ENCODE measurements at regions not wholly inside any gene's neighbourhood (a gene's known extent, or its start where the extent isn't known, plus 50 kb on each side); places are given as distances from the start of the nearest gene placed in this dataset.

DNA sequence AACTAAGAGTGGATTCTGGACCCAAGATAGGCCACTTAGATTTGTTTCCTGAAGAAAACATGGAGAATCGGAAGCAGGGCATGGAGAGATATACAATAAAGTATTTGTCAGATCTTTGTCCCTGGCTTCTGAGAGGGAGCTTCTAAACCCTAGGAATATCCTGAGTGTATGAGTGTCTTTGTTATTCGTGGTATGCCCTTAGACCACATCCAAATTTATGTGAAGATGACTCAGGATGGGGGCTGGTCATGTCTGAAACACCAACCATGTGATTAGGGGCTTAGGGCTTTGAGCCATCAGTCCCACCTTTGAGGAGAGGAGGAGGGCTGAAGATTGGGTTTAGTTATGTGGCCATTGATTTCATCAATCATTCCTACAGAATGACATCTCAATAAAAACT lies 69.7 kb upstream of the PLPP4 start:
- no peak for DNase-seq

DNA sequence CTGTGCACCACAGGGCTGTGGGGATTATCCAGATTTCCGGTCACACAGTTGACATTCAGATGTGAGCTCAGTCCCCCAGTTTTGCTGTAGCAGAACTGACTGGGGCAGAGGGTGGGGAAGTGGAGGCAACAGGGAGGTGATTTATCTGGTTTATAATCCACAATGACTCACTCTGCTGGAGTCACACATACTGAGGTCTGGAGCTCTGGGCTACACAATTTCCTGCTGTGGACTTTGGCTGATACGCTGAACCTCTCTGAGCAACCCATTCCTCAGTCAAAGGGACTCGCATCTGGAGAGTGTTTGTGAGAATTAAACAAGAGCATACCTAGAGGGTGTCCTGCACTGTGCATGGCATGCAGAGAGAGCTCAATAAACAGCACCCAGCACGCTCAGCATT lies 64.8 kb upstream of the PLPP4 start:
- DNase-seq = no peak

DNA sequence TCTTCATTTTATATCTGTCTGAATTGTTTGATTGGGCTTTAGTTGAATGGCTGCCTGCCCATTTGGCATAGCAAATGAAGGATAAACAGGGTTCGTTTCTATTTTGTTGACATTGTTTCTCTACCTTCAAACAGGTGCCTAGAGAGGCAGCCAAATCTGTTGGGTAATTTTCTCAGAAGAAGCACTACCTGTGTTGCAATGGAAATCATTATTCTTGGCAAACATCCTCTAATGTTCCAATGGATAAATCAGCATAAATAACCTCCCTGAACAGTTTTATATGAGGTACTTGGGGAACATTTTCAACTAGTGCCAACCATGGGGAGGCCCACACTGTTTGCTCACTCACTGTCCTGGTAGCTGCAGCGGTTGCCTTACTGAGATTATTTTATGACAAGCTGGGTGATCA lies 64.4 kb upstream of the PLPP4 start:
- DNase-seq = no peak

DNA sequence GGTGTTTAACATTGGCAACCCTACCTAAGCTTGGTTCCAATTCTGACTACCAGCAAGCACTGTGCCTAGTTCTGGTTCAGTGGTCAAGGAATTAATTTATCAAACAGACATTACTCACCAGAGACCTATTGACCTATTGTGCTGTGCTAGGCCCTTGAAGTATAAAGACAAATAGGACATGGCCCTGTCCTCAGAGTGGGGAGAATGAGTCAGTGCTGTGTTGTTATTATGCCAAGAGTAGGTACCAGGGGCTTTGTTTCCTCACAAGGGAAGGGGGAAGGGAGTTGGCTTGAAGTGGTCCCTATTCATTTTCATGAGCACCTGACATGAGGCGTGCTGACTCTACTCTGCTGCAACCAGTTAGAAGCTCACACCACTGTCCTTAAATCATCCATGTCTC lies 62.6 kb upstream of the PLPP4 start:
- DNase-seq = no peak

DNA sequence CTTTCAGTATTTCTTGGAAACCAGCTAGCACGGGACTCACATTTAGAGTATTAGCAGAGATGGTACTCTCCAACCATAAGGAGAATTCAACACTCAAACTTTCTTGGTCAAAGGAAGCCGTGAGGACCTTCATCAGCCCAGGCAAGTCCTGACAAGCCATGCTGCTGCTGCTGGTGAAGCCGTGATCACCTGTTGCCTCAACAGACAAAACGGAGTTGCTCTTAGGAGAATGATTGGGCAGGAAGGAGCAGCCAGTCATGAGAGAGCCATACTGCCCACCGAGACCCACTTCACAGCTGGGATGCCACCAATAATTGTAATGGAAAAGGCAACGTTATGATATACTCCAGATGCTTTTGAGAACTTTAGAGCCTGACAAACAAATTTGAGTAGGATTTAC lies 60.8 kb upstream of the PLPP4 start:
- no peak for DNase-seq

DNA sequence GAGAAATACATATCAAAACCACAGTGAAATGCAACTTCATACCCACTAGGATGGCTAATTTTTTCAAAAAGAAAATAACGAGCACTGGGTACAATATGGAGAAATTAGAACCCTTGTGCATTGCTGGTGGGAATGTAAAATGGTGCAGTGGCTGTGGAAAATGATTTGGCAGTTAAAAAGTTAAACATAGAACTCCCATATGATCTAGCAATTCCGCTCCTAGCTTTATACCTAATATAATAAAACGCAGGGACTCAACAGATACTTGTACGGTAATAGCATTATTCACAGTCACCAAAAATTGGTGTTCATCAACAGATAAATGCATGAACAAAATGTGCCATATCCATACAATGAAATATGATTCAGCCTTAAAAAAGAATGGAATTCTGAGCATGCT lies 58.8 kb upstream of the PLPP4 start:
- no peak for DNase-seq

DNA sequence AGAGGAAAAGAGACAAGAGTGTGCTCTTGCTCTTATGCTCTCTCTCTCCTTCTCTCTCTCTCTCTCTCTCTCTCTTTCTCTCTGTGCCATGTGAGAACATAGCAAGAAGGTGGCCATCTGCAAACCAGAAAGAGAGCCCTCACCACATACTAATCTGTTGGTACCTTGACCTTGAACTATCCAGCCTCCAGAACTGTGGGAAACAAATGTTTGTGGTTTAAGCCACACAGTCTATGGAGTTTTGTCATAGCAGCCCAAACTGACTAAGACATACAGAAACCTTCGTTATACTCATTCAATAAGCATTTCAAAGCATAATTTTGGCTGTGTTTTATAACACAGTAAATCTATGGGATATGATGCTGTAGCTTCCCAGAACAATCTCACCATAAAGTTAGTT lies 56.4 kb upstream of the PLPP4 start:
- no peak for DNase-seq

DNA sequence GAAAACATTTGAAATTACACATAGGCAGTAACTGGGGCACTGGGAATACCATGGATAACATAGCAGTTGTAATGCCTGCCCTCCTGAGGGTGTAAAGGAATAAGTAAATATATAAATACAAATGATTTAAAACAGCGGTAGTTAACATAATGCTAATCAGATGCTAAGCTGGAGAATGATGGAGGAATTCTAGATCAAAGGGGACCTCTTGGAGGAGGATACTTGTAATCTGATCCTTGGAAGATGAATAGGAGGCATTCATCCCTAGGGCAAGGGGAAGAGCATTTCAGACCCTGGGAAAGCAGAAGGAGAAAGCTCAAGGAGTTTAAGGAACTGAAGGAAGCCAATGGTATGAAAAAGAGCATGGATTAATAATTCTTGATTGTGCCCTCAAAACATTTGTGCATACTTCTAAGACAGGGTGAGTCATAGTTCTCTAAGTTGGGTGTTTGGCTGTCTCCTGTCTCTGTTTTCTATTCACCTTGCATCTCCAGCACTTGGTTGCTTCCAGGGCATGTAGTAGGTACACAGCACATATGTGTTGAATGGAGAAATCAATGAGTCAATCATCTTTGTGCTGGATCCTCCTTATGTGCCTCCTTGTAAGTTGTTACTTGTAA lies 54.8 kb upstream of the PLPP4 start:
- DNase-seq = no peak

DNA sequence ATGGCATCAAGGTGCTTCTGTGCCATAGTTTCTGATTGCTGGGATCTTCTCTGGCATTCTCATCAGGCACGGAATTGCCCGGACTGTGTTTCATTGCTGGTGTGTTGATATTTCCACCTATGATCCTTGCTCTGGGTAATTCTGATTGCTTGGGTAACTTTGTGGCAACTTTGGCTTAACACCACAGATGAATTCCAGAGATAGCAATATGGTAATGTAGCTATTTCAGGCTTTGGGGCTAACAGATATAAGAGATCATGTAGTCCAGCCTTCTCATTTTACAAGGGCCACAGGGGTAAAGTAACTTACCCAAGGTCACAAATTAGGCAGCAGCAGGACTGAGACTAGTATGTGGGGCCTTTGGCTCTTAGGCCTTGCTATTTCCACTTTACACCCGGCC lies 53.9 kb upstream of the PLPP4 start:
- no peak for DNase-seq

DNA sequence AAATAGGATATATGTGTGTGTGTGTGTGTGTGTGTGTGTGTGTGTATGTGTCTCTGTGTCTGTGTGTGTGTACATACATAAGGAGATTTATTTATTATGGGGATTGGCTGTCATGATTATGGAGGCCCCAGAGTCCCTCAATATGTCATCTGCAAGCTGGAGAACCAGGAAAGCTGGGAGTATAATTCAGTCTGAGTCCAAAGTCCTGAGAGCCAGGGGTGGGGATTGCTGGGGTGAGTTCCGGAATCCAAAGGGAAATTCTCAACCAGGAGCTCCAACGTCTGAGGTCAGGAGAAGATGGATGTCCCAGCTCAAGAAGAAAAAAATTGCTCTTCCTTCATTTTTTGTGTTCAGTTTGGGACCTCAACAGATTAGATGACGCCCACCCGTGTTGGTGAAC lies 50.7 kb upstream of the PLPP4 start:
- no peak for DNase-seq
